Neural progenitor cell (in vitro differentiated cells): ENCODE measurements at regions not wholly inside any gene's neighbourhood (a gene's known extent, or its start where the extent isn't known, plus 50 kb on each side); places are given as distances from the start of the nearest gene placed in this dataset.
"Not testable (repeated sequence)": the region's sequence is repeated elsewhere in the genome, so short reads cannot be mapped to it uniquely, and the experiment has no call there.

Experiments
- DNase-seq: peaks from one replicate; pipeline ENCODE4 v3.0.0-alpha.2; 2016; ENCODE audit warnings: low spot score
- H2AFZ ChIP-seq: fragments of 200-600 bp; sonication (generic); replicated peaks from 2 replicates; pipeline ENCODE4 v1.6.1; 2016; ENCODE audit warnings: antibody characterized with exemption
- H3F3A ChIP-seq: fragments of 200-600 bp; sonication (generic); 2 replicates; pipeline ENCODE4 v1.6.1; 2016; ENCODE audit warnings: antibody characterized with exemption, low read depth
- H3K27ac ChIP-seq: fragments of 200-600 bp; sonication (generic); 2 replicates; pipeline ENCODE4 v1.5.1; 2016; ENCODE audit warnings: mild to moderate bottlenecking
- H3K27me3 ChIP-seq: fragments of 200-600 bp; sonication (generic); 2 replicates; pipeline ENCODE4 v1.6.1; 2016; ENCODE audit warnings: mild to moderate bottlenecking, moderate library complexity
- H3K36me3 ChIP-seq: fragments of 200-600 bp; sonication (generic); 2 replicates; pipeline ENCODE4 v1.5.1; 2016
- H3K4me1 ChIP-seq: fragments of 200-600 bp; sonication (generic); 2 replicates; pipeline ENCODE4 v1.6.1; 2016; ENCODE audit warnings: mixed run types
- H3K4me2 ChIP-seq: fragments of 200-600 bp; sonication (generic); 2 replicates; pipeline ENCODE4 v1.6.1; 2016
- H3K4me3 ChIP-seq: fragments of 200-600 bp; sonication (generic); 2 replicates; pipeline ENCODE4 v1.5.1; 2016
- H3K79me2 ChIP-seq: fragments of 200-600 bp; sonication (generic); 2 replicates; pipeline ENCODE4 v1.6.1; 2016; ENCODE audit warnings: low read depth
- H3K9ac ChIP-seq: fragments of 200-600 bp; sonication (generic); 2 replicates; pipeline ENCODE4 v1.6.1; 2016
- H3K9me3 ChIP-seq: fragments of 200-600 bp; sonication (generic); 2 replicates; pipeline ENCODE4 v1.5.1; 2016; ENCODE audit warnings: low read depth
- H4K20me1 ChIP-seq: fragments of 200-600 bp; sonication (generic); 2 replicates; pipeline ENCODE4 v1.6.1; 2016; ENCODE audit warnings: low read depth
- H3K27ac Mint-ChIP-seq: 3 replicates; pipeline ENCODE4 v1.8.0; 2021; ENCODE audit warnings: mixed read lengths
- H3K27me3 Mint-ChIP-seq: 2 replicates; pipeline ENCODE4 v1.8.0; 2022; ENCODE audit warnings: low read depth, mild to moderate bottlenecking, inconsistent platforms, moderate library complexity, mixed read lengths; ENCODE audit not compliant: insufficient read depth
- H3K36me3 Mint-ChIP-seq: 3 replicates; pipeline ENCODE4 v1.8.0; 2021; ENCODE audit warnings: mixed read lengths
- H3K4me1 Mint-ChIP-seq: 3 replicates; pipeline ENCODE4 v1.8.0; 2021; ENCODE audit warnings: mixed read lengths
- H3K4me3 Mint-ChIP-seq: 3 replicates; pipeline ENCODE4 v1.8.0; 2021; ENCODE audit warnings: mild to moderate bottlenecking, moderate library complexity, mixed read lengths
- H3K9me3 Mint-ChIP-seq: 3 replicates; pipeline ENCODE4 v1.8.0; 2020; ENCODE audit warnings: mixed read lengths
- EZH2 ChIP-seq: fragments of 200-600 bp; sonication (generic); IDR thresholded peaks from 2 replicates; pipeline ENCODE4 v1.6.1; 2017; ENCODE audit warnings: antibody characterized with exemption, mild to moderate bottlenecking, moderate library complexity
- EZH2phosphoT487 ChIP-seq: fragments of 200-600 bp; sonication (generic); IDR thresholded peaks from 2 replicates; pipeline ENCODE4 v1.6.1; 2017; ENCODE audit warnings: antibody characterized with exemption
- TF ChIP-seq, protein P1 (sequence below): fragments of 200-600 bp; sonication (generic); IDR thresholded peaks from 2 replicates; pipeline ENCODE4 v1.5.1; 2017; ENCODE audit warnings: antibody characterized with exemption, mild to moderate bottlenecking

- Histone ChIP-seq H3K9me3 (no peaks in the 10 kb centered on the region), H3F3A (no peaks in the 10 kb centered on the region), H3K27me3 (no peaks in the 10 kb centered on the region), H3K4me3 (no peak overlapping the region), H2AFZ (no peak overlapping the region), H3K4me1 (no peaks in the 10 kb centered on the region), H3K79me2 (no peaks in the 10 kb centered on the region), H3K36me3 (no peaks in the 10 kb centered on the region), H3K4me2 (no peak overlapping the region), H3K27ac (no peak overlapping the region), H4K20me1 (no peaks in the 10 kb centered on the region), H3K9ac (no peak overlapping the region)
- Mint-ChIP-seq H3K4me3 (no peak overlapping the region), H3K27me3 (no peaks in the 10 kb centered on the region), H3K9me3 (no peaks in the 10 kb centered on the region), H3K36me3 (no peaks in the 10 kb centered on the region), H3K27ac (no peak overlapping the region), H3K4me1 (no peaks in the 10 kb centered on the region)
- TF ChIP-seq EZH2 = no peak
- no peak for TF ChIP-seq EZH2phosphoT487
- TF ChIP-seq, protein P1, sequence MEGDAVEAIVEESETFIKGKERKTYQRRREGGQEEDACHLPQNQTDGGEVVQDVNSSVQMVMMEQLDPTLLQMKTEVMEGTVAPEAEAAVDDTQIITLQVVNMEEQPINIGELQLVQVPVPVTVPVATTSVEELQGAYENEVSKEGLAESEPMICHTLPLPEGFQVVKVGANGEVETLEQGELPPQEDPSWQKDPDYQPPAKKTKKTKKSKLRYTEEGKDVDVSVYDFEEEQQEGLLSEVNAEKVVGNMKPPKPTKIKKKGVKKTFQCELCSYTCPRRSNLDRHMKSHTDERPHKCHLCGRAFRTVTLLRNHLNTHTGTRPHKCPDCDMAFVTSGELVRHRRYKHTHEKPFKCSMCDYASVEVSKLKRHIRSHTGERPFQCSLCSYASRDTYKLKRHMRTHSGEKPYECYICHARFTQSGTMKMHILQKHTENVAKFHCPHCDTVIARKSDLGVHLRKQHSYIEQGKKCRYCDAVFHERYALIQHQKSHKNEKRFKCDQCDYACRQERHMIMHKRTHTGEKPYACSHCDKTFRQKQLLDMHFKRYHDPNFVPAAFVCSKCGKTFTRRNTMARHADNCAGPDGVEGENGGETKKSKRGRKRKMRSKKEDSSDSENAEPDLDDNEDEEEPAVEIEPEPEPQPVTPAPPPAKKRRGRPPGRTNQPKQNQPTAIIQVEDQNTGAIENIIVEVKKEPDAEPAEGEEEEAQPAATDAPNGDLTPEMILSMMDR = no peak
- DNase-seq = no peak
Measured at GRCh38 chr7:81459485-81459884, 310.4 kb downstream of the HGF start.

DNA sequence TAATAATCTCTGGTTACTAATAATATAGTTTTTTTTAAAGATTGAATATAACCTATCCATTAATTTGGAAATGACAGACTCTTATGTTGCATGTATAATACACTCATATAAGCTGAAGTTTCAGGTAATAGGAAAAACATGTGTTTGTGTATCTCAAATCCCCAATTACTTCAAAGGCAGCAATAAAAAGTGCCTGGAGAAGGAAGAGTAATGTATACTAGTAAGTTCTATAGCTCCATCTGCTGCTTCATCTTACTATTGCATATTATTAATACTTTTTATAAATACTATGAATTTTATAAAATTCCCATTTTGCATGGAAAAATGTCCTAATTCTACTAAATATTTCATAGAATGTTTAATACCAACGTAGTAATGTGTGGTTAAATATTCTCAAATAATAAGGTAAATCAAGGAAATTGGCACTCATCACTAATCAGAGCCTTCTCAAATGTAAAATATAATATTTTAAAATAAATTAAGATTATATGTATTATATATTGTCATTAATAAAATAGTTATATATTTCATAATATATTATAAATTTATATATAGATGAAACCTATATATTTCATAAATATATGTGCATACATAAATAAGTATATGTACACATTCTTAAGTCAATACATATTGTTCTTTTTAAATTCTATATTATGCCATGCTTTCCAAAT is 311.9 kb downstream of the HGF start:
- no peaks in the 10 kb centered on the region for H4K20me1 ChIP-seq
- H3K27ac ChIP-seq = no peak overlapping the region
- Mint-ChIP-seq H3K9me3 (peaks cover 3% of the 10 kb centered on the region), H3K4me1 (no peaks in the 10 kb centered on the region), H3K27me3 (no peaks in the 10 kb centered on the region), H3K4me3 (no peak overlapping the region), H3K27ac (no peak overlapping the region), H3K36me3 (no peaks in the 10 kb centered on the region)
- H2AFZ ChIP-seq = no peak overlapping the region
- no peak overlapping the region for H3K4me3 ChIP-seq
- H3K9me3 ChIP-seq = no peaks in the 10 kb centered on the region
- no peak for TF ChIP-seq EZH2phosphoT487
- TF ChIP-seq EZH2 = no peak
- TF ChIP-seq, protein P1 = peak; percentile 38
- no peaks in the 10 kb centered on the region for H3K79me2 ChIP-seq
- no peaks in the 10 kb centered on the region for H3K4me1 ChIP-seq
- no peaks in the 10 kb centered on the region for H3K27me3 ChIP-seq
- no peaks in the 10 kb centered on the region for H3K36me3 ChIP-seq
- H3K9ac ChIP-seq = no peak overlapping the region
- no peaks in the 10 kb centered on the region for H3F3A ChIP-seq
- H3K4me2 ChIP-seq = no peak overlapping the region
- DNase-seq = no peak

GRCh38 chr7:81453770-81454169 is 316.1 kb downstream of the HGF start:
- not testable (repeated sequence) for H3K9me3 Mint-ChIP-seq, H3K36me3 Mint-ChIP-seq, DNase-seq

GRCh38 chr7:81449105-81449504 is 320.7 kb downstream of the HGF start:
- no peak overlapping the region for H3K4me3 ChIP-seq
- Mint-ChIP-seq H3K4me3 (no peak overlapping the region), H3K4me1 (peaks cover 3% of the 10 kb centered on the region), H3K27ac (no peak overlapping the region), H3K27me3 (no peaks in the 10 kb centered on the region), H3K36me3 (no peaks in the 10 kb centered on the region), H3K9me3 (peaks cover 5% of the 10 kb centered on the region)
- no peak overlapping the region for H2AFZ ChIP-seq
- no peak overlapping the region for H3K4me2 ChIP-seq
- H3K79me2 ChIP-seq = no peaks in the 10 kb centered on the region
- H4K20me1 ChIP-seq = no peaks in the 10 kb centered on the region
- H3K9me3 ChIP-seq = no peaks in the 10 kb centered on the region
- H3F3A ChIP-seq = no peaks in the 10 kb centered on the region
- H3K27me3 ChIP-seq = no peaks in the 10 kb centered on the region
- no peaks in the 10 kb centered on the region for H3K36me3 ChIP-seq
- no peak overlapping the region for H3K9ac ChIP-seq
- no peaks in the 10 kb centered on the region for H3K4me1 ChIP-seq
- DNase-seq = no peak
- H3K27ac ChIP-seq = no peak overlapping the region
- TF ChIP-seq, protein P1 = no peak
- no peak for TF ChIP-seq EZH2phosphoT487
- TF ChIP-seq EZH2 = no peak

More at GRCh38 chr7:81453770-81454169, 316.1 kb downstream of the HGF start:
- H3K27me3 Mint-ChIP-seq, H3K9me3 ChIP-seq, H2AFZ ChIP-seq, H3K4me3 Mint-ChIP-seq, H3K27me3 ChIP-seq, H3K27ac ChIP-seq, H3F3A ChIP-seq, H3K4me1 Mint-ChIP-seq, H3K36me3 ChIP-seq, H3K27ac Mint-ChIP-seq, H3K4me1 ChIP-seq, H3K4me3 ChIP-seq, H4K20me1 ChIP-seq, H3K4me2 ChIP-seq, H3K9ac ChIP-seq, H3K79me2 ChIP-seq: not testable (repeated sequence)
